Neural progenitor cell (in vitro differentiated cells): ENCODE measurements at regions not wholly inside any gene's neighbourhood (a gene's known extent, or its start where the extent isn't known, plus 50 kb on each side); places are given as distances from the start of the nearest gene placed in this dataset.

Source experiments
- CTCF ChIP-seq: fragments of 200-600 bp; sonication (generic); IDR thresholded peaks from 2 replicates; pipeline ENCODE4 v1.5.1; 2017; ENCODE audit warnings: antibody characterized with exemption, mild to moderate bottlenecking
- EZH2 ChIP-seq: fragments of 200-600 bp; sonication (generic); IDR thresholded peaks from 2 replicates; pipeline ENCODE4 v1.6.1; 2017; ENCODE audit warnings: antibody characterized with exemption, mild to moderate bottlenecking, moderate library complexity
- EZH2phosphoT487 ChIP-seq: fragments of 200-600 bp; sonication (generic); IDR thresholded peaks from 2 replicates; pipeline ENCODE4 v1.6.1; 2017; ENCODE audit warnings: antibody characterized with exemption

GRCh38 chr5:61967681-61968080 is 338.3 kb upstream of the KIF2A start:
- no peak for TF ChIP-seq CTCF
- TF ChIP-seq EZH2phosphoT487: no peak
- no peak for TF ChIP-seq EZH2
